AG04450 (cell line): ENCODE measurements at regions not wholly inside any gene's neighbourhood (a gene's known extent, or its start where the extent isn't known, plus 50 kb on each side); places are given as distances from the start of the nearest gene placed in this dataset.

Experiments
- CTCF ChIA-PET: fragments of 300-600, 350-600 bp; formaldehyde crosslinking; extraction: SDS; loops from one replicate; lab custom pipeline; 2022; ENCODE audit warnings: antibody characterized with exemption, inconsistent platforms; lab: Charles Lee
- POLR2A ChIA-PET: fragments of 350-600 bp; formaldehyde crosslinking; extraction: SDS; loops from one replicate; lab custom pipeline; 2021; ENCODE audit warnings: antibody characterized with exemption, inconsistent platforms; lab: Yijun Ruan, JAX
- DNase-seq: peaks from one replicate; pipeline ENCODE4 v3.0.0-alpha.2; 2011; ENCODE audit warnings: low read depth, low spot score
- H3K27ac ChIP-seq: one replicate; pipeline ENCODE4 v1.5.1; 2012; ENCODE audit warnings: low read depth, low read length, control low read depth
- H3K27me3 ChIP-seq: one replicate; pipeline ENCODE4 v1.6.0; 2012; ENCODE audit warnings: low read length; ENCODE audit not compliant: control insufficient read depth, insufficient read depth
- H3K4me3 ChIP-seq: 2 replicates; pipeline ENCODE4 v1.5.1; 2011; ENCODE audit warnings: mild to moderate bottlenecking, low read depth, low read length, control low read depth
- H3K9me3 ChIP-seq: 2 replicates; pipeline ENCODE4 v1.5.1; 2012; ENCODE audit warnings: low read length; ENCODE audit not compliant: control insufficient read depth, insufficient read depth
- CTCF ChIP-seq: IDR thresholded peaks from 2 replicates; pipeline ENCODE4 v1.5.1; 2011; ENCODE audit warnings: low read depth, low read length, control low read depth, inconsistent platforms

GRCh38 chr15:98312913-98313312 lies 335.4 kb upstream of the IGF1R start:
- POLR2A ChIA-PET = no interaction called here
- Histone ChIP-seq H3K27me3 (no peaks in the 10 kb centered on the region), H3K9me3 (no peaks in the 10 kb centered on the region), H3K4me3 (no peak overlapping the region), H3K27ac (no peak overlapping the region)
- no peak for DNase-seq
- TF ChIP-seq CTCF = no peak
- CTCF ChIA-PET = interaction anchor here (2.6 kb wide), 1 partner anchor 107 kb away, joined by 78 read pairs; no protein-coding TSS in a partner anchor

GRCh38 chr15:98315971-98316370 lies 332.4 kb upstream of the IGF1R start:
- TF ChIP-seq CTCF = no peak
- ChIA-PET POLR2A (no interaction called here), CTCF (no interaction called here)
- Histone ChIP-seq H3K4me3 (no peak overlapping the region), H3K27me3 (no peaks in the 10 kb centered on the region), H3K9me3 (peaks cover 12% of the 10 kb centered on the region), H3K27ac (no peak overlapping the region)
- no peak for DNase-seq

GRCh38 chr15:98321896-98322295 lies 326.4 kb upstream of the IGF1R start:
- POLR2A ChIA-PET = no interaction called here
- CTCF ChIA-PET = interaction anchor here (1.0 to 1.2 kb wide), 2 partner anchors 53 to 106 kb away, joined by 3 to 5 read pairs; no protein-coding TSS in a partner anchor
- Histone ChIP-seq H3K27ac (no peak overlapping the region), H3K4me3 (no peak overlapping the region), H3K9me3 (peaks cover 17% of the 10 kb centered on the region), H3K27me3 (no peaks in the 10 kb centered on the region)
- DNase-seq = no peak
- no peak for TF ChIP-seq CTCF

- no peak for DNase-seq
- Histone ChIP-seq H3K9me3 (peaks cover 17% of the 10 kb centered on the region), H3K4me3 (no peak overlapping the region), H3K27me3 (no peaks in the 10 kb centered on the region), H3K27ac (no peak overlapping the region)
- ChIA-PET POLR2A (no interaction called here), CTCF (interaction anchor here (1.0 to 1.2 kb wide), 2 partner anchors 53 to 106 kb away, joined by 3 to 5 read pairs; no protein-coding TSS in a partner anchor)
- TF ChIP-seq CTCF = no peak
These were observed 325.8 kb upstream of the IGF1R start for GRCh38 chr15:98322581-98322980.

GRCh38 chr15:98324341-98324970 lies 323.9 kb upstream of the IGF1R start:
- POLR2A ChIA-PET = no interaction called here
- no peak for DNase-seq
- TF ChIP-seq CTCF = no peak
- Histone ChIP-seq H3K27me3 (no peaks in the 10 kb centered on the region), H3K4me3 (no peak overlapping the region), H3K9me3 (peaks cover 23% of the 10 kb centered on the region), H3K27ac (no peak overlapping the region)
- CTCF ChIA-PET = no interaction called here
